GM12874 (cell line): ENCODE measurements at regions not wholly inside any gene's neighbourhood (a gene's known extent, or its start where the extent isn't known, plus 50 kb on each side); places are given as distances from the start of the nearest gene placed in this dataset.

Experiments used
- TF ChIP-seq, protein P1 (sequence below): IDR thresholded peaks from 2 replicates; pipeline ENCODE4 v1.5.1; 2011; ENCODE audit warnings: low read depth, mild to moderate bottlenecking, control low read depth, low read length, moderate library complexity; ENCODE audit not compliant: insufficient read depth

DNA sequence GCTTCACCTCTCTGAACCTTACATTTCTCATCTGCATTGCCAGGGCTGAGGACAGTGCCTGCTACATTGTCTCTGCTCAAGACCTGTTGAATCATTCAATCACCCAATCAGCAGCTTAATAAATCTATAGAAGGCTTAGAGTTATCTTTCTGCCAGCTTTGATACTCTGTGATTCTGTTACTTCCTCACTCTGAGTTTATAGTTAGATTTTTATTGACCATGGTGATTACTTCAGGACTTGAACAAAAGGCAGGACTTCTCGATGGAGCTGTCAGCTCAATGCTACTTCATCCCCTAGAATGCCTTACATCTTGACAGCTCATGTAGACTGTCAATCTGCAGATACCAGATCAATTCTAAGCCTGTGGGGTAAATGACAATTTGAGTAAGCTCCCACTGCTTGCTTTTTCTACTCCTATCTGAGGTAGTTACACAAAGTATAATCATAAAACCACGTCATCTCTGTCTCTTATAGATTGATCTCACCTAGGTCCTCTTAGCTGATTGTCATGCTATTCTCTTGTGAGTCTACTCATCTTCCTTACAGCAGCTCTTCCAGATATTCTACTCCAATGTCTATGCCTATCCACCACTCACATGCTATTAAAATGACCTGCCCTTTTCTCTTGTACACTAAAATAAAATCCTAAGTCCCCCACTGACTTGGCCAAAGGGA, 318.3 kb upstream of the CA10 start:
- TF ChIP-seq, protein P1, sequence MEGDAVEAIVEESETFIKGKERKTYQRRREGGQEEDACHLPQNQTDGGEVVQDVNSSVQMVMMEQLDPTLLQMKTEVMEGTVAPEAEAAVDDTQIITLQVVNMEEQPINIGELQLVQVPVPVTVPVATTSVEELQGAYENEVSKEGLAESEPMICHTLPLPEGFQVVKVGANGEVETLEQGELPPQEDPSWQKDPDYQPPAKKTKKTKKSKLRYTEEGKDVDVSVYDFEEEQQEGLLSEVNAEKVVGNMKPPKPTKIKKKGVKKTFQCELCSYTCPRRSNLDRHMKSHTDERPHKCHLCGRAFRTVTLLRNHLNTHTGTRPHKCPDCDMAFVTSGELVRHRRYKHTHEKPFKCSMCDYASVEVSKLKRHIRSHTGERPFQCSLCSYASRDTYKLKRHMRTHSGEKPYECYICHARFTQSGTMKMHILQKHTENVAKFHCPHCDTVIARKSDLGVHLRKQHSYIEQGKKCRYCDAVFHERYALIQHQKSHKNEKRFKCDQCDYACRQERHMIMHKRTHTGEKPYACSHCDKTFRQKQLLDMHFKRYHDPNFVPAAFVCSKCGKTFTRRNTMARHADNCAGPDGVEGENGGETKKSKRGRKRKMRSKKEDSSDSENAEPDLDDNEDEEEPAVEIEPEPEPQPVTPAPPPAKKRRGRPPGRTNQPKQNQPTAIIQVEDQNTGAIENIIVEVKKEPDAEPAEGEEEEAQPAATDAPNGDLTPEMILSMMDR = no peak

DNA sequence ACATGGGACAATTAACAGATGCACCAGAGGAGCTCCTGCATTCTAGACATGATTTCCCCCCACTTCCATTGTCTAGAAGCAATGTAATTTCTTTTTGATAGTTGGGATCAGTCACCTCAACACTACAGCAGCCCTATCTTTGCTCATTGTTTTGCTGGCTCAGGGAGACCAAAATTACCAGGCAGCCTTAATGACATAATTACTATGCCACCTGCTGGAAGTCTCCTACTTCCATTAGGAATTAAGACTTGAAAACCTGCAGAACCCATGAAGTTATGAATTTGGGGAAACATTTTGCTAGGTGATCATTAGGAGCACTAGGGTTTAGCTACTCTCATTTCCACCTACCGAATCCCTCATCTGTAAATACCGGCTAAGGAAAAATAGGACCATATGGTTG, 312.0 kb upstream of the CA10 start:
- TF ChIP-seq, protein P1 = no peak

DNA sequence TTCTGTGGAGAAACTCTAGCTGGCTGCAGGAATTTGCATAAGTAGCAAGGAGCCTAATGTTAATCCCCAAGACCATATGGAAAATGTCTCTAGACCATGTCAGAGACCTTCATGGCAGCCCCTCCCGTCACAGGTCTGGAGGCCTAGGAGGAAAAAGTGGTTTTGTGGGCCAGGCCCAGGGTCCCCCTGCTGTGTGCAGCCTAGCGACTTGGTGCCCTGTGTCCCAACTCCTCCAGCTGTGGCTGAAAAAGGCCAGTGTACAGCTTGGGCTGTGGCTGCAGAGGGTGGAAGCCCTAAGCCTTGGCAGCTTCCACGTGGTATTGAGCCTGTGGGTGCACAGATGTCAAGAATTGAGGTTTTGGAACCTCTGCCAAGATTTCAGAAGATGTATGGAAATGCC, 306.9 kb upstream of the CA10 start:
- TF ChIP-seq, protein P1 = no peak

DNA sequence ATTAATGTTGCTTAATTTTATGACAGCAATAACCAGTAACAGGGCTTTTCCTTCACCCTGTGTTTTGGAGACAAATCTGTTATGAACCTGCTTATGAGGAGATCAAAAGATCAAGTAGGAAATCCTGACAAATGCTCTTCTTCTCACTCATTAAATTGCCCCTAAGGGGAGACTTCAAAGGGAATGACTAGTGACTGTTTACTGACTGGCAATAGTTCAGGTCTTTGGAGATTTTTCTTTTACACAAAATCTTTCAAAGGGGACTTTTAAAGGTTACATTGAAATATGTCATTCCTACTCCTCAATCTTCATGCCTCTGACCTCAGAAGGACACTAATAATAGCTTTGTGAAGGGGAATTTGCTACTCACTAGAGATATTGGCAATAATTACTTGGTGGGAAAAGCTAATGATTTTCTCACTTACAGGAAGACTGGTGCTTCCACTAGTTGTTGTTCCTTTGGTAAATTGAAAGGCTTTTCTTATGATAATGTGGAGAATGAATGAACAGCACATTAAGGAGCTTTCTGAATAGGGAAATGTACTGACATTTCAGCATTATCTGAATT, 292.9 kb upstream of the CA10 start:
- TF ChIP-seq, protein P1 = no peak

DNA sequence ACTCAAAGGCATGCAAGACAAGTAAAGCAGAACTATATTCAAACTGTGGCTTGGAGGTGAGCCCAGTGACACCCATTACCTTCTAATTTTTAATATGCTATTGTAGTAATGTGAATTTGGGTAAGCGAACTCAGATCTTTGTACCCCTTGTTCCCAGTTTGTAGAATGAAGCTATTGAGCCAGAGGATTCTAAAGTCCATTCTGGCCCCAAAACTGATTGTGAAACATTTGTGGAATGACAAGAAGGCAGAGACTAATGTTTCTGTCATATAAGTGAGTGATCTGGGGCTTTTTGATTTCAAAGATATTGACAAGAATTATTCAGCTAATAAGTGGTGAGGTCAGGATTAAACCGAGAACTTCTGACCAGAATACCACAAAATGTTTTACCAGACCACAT, 283.8 kb upstream of the CA10 start:
- TF ChIP-seq, protein P1 = no peak

DNA sequence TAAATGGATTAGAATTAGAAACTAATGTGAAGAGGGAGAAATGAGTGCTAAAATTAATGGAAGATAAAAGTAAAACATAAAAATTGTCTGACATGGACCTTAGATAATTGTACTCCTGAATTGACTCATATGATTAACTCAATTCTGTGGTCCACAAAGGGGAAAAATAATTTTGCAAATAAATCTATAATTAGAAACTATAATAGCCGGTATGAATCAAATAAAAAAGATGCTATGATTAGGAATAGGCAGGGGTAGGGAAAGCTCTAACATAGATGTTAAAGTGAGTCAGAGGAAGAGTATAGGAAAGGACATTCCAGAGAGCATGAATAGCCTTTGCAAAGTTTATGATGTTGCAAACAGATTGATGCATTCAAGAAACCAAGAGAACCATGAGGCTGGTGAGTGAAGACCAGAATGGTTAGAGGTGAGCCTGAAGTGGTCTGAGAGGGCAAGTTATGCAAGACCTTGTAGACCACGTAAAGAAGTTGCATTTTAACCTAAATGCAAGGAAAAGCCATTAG, 262.1 kb upstream of the CA10 start:
- TF ChIP-seq, protein P1 = no peak

DNA sequence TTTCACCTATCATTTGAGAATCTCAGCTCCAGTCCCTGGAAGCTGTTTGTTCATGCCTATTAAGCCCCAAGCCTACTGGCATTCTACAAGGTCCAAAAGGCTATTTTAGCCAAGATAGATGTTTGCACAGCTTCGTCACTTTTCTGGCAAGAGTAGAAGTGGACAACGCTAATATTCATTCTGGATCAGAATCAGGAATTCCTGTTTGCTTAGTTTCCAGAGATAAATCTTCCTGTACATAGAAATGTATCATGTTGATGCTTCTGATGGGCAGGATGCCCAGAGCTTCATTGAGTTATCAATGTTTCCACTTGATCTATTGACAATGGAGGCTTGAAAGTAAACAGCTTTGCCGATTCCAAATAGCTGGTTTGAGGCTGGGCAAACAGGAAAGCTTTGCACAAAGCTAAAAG, 260.7 kb upstream of the CA10 start:
- TF ChIP-seq, protein P1 = no peak
